GM18861 (cell line): ENCODE measurements at regions not wholly inside any gene's neighbourhood (a gene's known extent, or its start where the extent isn't known, plus 50 kb on each side); places are given as distances from the start of the nearest gene placed in this dataset.

Experiments
- ATAC-seq: cut with Tn5 transposase; IDR thresholded peaks from one replicate; pipeline ENCODE4 v1.9.1; 2021; ENCODE audit not compliant: unreplicated experiment

GRCh38 chr18:42604820-42605219, 510.7 kb downstream of the RIT2 start:
- no peak for ATAC-seq

DNA sequence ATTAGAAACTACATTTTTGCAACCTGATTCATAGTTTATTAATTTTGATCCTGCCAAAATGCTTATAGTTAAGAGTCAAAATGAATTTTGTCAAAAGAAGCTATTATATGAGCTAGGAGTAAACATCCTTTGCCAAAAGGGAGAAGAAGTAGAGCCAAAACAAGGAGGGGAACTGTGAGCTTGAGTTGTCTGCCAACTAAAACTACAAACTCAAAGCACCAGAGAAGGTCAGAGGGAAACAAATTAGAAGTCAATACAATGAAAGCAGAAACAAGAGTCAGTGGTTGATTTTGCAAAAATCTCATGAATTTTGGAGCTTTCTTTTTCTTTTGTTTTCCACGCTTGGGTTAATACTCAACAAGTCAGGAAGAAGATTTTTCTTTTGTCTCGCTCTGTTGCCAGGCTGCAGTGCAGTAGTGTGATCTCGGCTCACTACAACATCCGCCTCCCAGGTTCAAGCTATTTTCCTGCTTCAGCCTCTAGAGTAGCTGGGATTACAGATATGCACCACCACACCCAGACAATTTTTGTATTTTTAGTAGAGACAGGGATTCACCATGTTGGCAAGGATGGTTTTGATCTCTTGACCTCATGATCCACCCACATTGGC, 508.5 kb downstream of the RIT2 start:
- ATAC-seq: no peak

- ATAC-seq: no peak
These were observed 504.4 kb downstream of the RIT2 start for GRCh38 chr18:42611134-42611533.

DNA sequence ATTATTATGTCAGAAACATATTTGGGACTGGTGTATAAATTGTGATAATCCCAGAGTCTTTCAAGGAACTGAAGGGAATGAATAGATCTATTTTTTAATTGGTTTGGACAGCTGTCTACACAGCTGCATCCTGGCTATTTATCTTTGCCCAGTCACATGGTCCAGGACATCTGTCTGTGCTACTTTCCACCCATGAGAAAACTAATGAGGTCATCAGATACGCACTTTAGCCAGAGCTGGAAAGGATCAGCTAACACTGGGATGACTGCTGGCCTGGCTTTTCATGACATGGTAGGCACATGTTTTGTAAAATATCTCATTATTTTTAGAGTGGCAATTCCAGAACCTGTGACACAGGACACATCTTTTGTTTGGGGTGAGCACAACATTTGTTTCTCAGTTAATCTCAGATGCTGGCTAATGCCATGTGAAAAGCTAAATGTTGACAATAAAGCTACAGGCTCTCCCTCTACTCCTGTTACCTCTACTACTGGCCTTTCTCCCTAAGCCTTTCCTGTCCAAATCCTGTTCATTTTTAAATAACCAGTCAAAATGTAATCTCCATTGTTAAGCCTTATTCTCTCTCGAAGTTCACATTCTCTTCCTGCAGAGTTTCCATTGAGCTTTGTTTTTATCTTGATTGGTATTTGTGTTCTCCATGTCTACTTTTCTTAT, 500.7 kb downstream of the RIT2 start:
- no peak for ATAC-seq

GRCh38 chr18:42617221-42617620, 498.3 kb downstream of the RIT2 start:
- ATAC-seq: no peak

DNA sequence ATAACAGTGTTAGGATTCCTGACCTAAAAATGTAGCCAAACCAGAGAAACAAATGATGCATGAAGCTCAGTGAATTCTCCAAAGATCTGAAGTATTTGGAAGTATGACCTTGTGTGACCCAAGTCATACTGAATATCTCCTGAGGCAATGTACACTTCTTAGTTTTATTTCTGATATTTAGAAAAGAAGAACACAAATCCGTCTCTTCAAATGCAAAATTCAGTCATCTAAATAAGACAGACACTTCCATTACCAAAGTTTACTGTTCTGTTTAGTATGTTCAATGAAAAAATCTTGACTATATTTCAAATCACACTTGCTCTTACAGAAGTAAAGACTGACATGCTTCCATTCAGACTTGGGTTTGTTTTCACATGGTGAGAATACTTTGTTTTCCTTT, 495.7 kb downstream of the RIT2 start:
- no peak for ATAC-seq

DNA sequence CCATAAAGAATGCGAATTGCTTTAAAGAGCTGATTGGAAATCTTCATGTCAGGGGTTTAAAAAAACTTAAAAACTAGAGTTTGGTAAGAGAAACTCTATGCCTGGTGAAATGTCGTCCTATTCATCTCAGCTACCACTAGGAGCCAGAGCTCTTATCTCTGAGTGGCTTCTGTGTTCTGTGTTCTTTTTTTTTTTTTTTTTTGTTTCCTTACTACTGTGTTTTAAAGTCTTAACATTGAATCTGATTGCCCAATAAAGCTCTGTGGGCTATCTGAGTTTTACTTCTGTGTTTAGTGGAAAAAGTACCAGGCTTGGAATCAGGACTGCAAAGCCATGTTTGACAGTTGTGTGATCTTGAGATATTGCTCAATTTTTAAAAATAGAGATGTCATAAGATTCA, 494.8 kb downstream of the RIT2 start:
- no peak for ATAC-seq

DNA sequence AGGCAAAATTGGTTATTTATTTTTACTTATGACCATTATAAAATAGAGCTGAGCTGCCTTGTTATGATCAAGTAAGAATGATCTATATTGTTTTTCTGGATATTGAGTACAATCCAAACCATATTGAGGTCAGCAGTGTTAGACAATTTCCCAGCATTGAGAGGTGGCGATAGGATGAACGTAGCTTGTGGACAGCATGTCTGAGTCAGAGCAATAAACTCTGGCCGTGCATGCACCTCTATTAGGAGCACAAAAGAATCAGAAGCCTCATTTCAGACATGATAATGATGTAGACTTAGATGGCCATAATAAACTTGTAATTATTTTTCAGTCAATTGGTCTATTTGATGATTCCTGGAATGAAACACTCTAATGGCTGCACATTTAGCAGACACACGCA, 491.6 kb downstream of the RIT2 start:
- no peak for ATAC-seq

- ATAC-seq: no peak
These were observed 482.7 kb downstream of the RIT2 start for GRCh38 chr18:42632801-42633200.

DNA sequence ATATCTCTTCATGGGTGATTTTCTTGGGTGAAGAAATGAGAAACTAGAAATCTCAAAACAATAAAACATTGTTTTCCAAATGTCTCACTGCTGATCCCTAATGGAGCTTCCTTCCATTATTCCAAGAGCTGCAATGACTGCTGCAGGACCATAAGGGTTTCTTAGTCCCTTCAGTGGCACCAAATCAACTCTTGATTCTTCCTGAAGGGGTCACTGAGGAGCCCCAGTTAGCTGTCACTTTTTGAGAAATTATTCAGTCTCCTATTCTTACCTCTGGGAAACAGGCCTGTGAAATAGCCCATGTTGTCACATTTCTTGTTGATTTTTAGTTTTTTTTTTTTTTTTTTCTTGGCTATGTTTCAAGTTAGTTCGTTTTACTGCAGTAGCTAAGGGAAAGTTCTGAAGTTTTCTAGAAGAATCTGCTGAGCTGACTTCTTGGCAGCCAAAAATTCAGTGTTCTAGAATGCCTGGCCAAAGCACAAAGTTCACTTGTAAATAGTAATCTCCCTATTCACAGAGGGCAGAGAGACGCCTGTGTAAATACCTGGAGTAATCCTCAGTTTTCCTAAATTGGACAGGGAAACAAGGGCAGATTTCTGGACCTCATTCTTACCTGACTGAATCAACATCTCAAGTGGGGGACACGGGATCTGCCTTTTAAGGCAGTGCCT, 480.0 kb downstream of the RIT2 start:
- ATAC-seq: no peak

DNA sequence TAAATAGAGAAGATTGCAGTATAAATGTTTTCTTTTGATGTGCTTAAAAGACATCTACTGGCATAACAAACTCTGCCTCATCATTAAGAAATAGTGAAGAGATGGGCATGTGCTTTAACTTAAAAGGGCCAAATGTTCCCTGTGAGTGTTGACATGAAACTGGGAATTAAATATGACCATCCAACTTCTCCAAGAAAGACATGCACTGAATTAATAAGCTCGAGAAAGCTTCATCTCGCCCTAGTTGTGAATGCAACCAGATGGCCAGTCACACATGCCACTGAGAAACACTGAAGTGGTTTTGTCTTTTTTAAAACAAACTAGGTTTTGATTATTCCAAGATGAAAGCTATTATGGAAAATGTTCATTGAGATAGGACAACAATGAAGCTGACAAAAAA, 479.2 kb downstream of the RIT2 start:
- no peak for ATAC-seq

DNA sequence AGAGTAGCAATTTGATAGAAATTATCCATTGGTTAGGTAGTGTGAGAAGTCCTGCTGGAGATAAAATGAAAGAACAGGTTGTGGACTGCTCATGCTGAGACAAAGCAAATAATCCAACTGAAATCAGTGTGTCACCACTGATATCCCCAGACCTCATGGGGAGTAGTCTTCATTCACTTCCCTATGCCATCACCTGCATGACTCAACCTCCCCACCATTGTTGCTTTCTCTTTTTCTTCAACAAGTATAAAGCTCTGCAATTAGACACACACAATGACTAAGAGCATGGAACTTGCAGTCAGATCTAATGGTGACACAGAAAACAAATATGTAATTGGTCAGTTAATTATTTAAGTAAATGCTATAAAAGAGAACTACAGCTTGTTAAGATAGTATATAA, 475.3 kb downstream of the RIT2 start:
- no peak for ATAC-seq

- no peak for ATAC-seq
These were observed 473.5 kb downstream of the RIT2 start for GRCh38 chr18:42641996-42642395.

- no peak for ATAC-seq
These were observed 470.8 kb downstream of the RIT2 start for GRCh38 chr18:42644729-42645131.

DNA sequence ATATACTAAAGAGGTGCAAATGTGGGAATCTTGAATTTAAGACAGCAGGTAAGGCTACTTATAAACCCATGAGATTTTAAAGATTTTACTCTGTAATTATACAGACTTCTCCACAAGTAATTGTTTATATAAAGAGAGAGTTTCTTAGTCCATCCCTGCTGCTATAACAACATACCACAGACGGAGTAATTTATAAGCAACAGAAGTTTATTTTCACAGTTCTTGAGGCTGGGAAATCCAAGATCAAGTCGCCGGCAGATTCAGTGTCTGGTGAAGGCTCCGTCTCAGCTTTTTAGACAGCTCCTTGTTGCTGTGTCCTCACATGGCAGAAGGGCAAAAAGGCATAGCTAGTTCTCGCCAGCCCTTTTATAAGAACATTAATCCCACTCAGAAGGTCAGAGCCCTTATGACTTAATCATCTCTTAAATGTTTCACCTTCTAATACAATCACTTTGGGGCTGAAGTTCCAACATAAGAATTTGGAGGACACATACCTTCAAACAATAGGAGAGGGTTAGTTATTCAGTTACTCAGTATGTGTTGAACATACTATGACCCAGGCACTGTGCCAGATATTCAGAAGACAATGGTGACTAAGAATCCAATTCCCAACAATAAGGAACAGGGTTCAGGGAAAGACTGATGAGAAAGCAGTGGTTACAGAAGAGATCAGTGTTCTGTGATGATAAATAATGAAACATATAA, 466.0 kb downstream of the RIT2 start:
- ATAC-seq: no peak

DNA sequence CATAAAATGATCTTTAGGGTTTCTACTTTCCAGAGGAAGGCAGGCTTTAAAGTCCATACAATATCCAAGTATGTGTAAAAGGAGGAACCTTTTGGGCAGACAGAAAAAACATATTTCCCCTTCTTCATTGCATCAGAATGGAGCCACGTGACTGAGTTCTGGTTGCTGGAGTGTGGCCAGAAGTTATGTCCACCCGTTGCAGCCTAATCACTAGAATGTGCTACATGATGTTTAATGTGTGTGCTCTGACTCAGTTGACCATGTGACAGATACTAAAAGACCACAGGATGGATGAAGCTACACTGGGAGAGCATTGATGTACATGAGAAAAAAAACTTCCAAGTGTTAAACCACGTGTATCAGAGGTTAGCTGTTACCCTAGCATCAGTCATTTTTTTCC, 460.9 kb downstream of the RIT2 start:
- no peak for ATAC-seq

DNA sequence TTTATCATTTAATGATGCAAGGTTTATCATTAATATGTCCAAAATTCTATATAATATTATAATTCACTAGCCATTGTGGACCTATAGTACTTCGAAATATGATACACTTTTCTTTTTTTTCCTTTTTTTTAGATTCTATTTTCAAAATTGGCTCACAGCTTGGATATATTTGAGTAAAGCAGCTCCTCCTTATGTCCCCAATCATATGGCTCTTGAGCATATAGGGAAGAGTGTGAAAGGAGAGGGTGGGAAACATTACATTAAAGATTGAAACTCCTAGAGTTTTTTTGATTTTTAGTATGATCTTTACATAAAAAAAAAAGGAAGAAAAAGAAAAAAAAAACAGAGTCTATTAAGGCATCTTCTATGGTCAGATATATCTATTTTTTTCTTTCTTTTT, 457.9 kb downstream of the RIT2 start:
- no peak for ATAC-seq

DNA sequence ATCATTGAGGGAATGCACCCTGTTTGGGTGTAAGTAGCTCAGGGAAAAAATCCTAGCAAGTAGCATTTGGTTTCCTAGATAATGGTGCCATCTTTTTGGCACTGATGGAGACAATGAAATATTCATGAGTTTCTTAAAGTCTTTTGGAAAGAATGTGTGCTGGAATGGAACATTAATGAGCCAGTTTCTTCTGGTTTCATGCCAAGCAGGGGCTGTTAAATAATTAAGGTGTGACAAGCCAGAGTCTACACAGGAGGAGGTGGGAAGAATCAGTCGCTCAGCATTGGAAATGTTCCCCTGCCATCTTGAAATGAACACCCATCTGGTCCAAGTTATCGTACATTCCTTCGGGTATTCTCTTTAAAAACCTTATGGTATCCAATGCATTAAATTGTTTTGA, 457.3 kb downstream of the RIT2 start:
- no peak for ATAC-seq

GRCh38 chr18:42659187-42659586, 456.3 kb downstream of the RIT2 start:
- ATAC-seq: no peak

DNA sequence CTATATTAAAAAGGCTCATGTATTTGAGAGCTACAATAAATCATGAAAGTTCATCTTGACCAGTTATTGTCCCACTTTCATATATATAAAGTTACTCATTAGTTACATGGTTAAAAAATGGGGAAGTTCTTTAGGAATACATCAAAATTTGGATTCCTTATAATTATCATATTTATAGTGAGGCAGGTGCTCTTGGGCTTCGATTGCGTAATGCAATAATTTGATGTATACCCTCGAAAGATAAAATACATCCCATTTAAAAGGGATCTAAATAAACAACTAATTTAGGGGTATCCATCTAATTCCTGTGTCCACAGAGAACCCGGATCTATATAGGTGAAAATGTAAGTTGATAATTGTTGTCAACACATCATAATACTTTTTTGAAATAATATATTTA, 444.6 kb downstream of the RIT2 start:
- ATAC-seq: no peak

DNA sequence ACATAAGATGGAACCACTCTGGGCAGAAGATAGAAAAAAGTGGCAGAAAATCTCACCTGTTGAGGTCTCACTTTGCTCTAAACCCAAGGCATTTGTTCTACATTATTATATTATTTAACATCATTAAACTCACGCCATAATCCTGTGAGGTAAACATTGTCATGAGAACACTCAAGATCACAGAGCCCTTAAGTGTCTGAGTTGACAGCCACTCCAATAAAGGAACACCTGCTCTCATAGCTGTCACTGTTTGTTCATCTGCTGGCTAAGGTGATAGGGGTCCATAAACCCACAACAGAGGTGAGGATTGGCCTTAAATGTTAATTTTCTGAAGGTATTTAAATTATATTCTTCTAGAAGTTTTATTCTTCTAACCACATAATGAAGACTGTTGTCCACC, 439.7 kb downstream of the RIT2 start:
- ATAC-seq: no peak

DNA sequence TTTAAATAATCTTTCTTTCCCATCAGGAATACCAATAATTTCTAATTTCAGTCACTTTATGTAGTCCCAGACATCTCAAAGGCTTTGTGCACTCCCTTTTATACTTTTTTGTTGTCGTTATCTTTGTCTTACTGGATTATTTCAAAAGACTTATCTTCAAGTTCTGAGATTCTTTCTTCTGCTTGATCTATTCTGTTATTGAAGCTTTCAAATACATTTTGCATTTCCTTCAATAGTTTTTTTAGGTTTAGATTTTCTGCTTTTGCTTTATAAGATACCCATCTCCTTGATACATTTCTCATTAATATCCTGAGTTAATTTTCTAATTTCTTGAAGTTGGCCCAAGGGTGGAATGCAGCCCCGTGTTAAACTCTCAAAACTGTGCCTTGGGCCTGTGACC, 432.4 kb downstream of the RIT2 start:
- ATAC-seq: no peak
